ENCODE measurements at regions not wholly inside any gene's neighbourhood (a gene's known extent, or its start where the extent isn't known, plus 50 kb on each side); places are given as distances from the start of the nearest gene placed in this dataset.
A peak's percentile ranks its signal among the peaks of the same experiment; 100 is the strongest.

- no peaks in the 10 kb centered on the region for H3K9me3 ChIP-seq
- DNase-seq, result no peak
- TF ChIP-seq POLR2A (IDR thresholded peaks at IDR 0.05) (no peak), CTCF (IDR thresholded peaks at IDR 0.05) (peak in 1 of 3 experiments; percentile 4)
Observed at GRCh38 chr1:88029142-88029541, 654.9 kb upstream of the PKN2 start.

DNA sequence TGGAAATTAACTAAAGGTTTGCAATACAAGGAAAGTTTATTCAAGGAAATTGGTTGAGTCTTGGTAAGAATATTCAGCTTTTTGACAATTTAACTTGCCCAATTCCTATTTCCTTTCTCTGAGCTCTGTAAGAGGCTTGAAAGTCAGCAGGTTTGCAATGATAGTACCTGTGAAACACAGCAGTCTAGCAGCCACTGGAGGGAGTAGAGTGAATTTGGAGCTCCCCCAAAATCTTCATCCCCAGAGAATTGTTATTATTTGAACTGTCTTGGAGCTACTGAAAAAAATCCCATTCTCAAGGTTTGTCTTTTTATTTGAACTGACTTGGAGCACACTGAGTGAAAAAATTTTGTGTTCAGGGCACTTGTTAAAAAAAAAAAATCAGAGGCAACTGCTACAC, 654.2 kb upstream of the PKN2 start:
- no peaks in the 10 kb centered on the region for H3K36me3 ChIP-seq (ENCODE audit: low read depth, missing control alignments)
- no peak overlapping the region for H3K27ac ChIP-seq
- intact Hi-C loops (cut with DNase I; ENCODE audit: low total_unique reads), result no loop called here
- H3K9me3 ChIP-seq, result no peaks in the 10 kb centered on the region
- DNase-seq, result no peak
- no peaks in the 10 kb centered on the region for H3K4me1 ChIP-seq
- H3K27me3 ChIP-seq, result no peaks in the 10 kb centered on the region
- H3K4me3 ChIP-seq, result no peak overlapping the region
- TF ChIP-seq CTCF (IDR thresholded peaks at IDR 0.05) (no peak), POLR2A (IDR thresholded peaks at IDR 0.05) (no peak)

More at GRCh38 chr1:88029142-88029541, 654.9 kb upstream of the PKN2 start:
- Histone ChIP-seq H3K4me1 (no peaks in the 10 kb centered on the region), H3K36me3 (ENCODE audit: low read depth, missing control alignments) (no peaks in the 10 kb centered on the region), H3K27me3 (no peaks in the 10 kb centered on the region), H3K4me3 (no peak overlapping the region), H3K27ac (no peak overlapping the region)
- WGBS, 2 donors, result 58 to 59% methylated on average over 2 of the region's 2 CpGs
- intact Hi-C loops (cut with DNase I; ENCODE audit: low total_unique reads), result no loop called here

- H3K4me1 ChIP-seq, result peaks cover 3% of the 10 kb centered on the region
- DNase-seq, result no peak
- no peaks in the 10 kb centered on the region for H3K36me3 ChIP-seq (ENCODE audit: low read depth, missing control alignments)
- H3K27ac ChIP-seq, result no peak overlapping the region
- no peaks in the 10 kb centered on the region for H3K9me3 ChIP-seq
- H3K4me3 ChIP-seq, result peak overlapping the region in 1 of 2 donors; percentile 24
- no peaks in the 10 kb centered on the region for H3K27me3 ChIP-seq
- no peak for TF ChIP-seq POLR2A (IDR thresholded peaks at IDR 0.05)
- TF ChIP-seq CTCF (IDR thresholded peaks at IDR 0.05), result no peak
- 48 to 87% methylated on average over 2 to 8 of the region's 8 CpGs for WGBS, 2 donors
- intact Hi-C loops (cut with DNase I; ENCODE audit: low total_unique reads), result no loop called here
Observed at GRCh38 chr1:88035578-88035977, 648.5 kb upstream of the PKN2 start.

GRCh38 chr1:88036345-88037014, 647.6 kb upstream of the PKN2 start:
- no peak for TF ChIP-seq POLR2A (IDR thresholded peaks at IDR 0.05)
- no peak for TF ChIP-seq CTCF (IDR thresholded peaks at IDR 0.05)

GRCh38 chr1:88039240-88039639, 644.8 kb upstream of the PKN2 start:
- intact Hi-C loops (cut with DNase I; ENCODE audit: low total_unique reads), result no loop called here
- no peak for DNase-seq
- no peaks in the 10 kb centered on the region for H3K27me3 ChIP-seq

More at GRCh38 chr1:88036345-88037014, 647.6 kb upstream of the PKN2 start:
- Histone ChIP-seq H3K4me1 (peaks cover 3% of the 10 kb centered on the region), H3K4me3 (peak overlapping the region in 1 of 2 donors; percentile 24), H3K9me3 (no peaks in the 10 kb centered on the region), H3K27me3 (no peaks in the 10 kb centered on the region), H3K36me3 (ENCODE audit: low read depth, missing control alignments) (no peaks in the 10 kb centered on the region), H3K27ac (no peak overlapping the region)
- intact Hi-C loops (cut with DNase I; ENCODE audit: low total_unique reads), result no loop called here
- peak; percentile 21 for DNase-seq
- 30 to 51% methylated on average over 2 to 12 of the region's 12 CpGs for WGBS, 2 donors

More at GRCh38 chr1:88039240-88039639, 644.8 kb upstream of the PKN2 start:
- no peaks in the 10 kb centered on the region for H3K9me3 ChIP-seq
- H3K4me3 ChIP-seq, result no peak overlapping the region
- H3K4me1 ChIP-seq, result peaks cover 3% of the 10 kb centered on the region
- no peaks in the 10 kb centered on the region for H3K36me3 ChIP-seq (ENCODE audit: low read depth, missing control alignments)
- no peak overlapping the region for H3K27ac ChIP-seq
- TF ChIP-seq CTCF (IDR thresholded peaks at IDR 0.05), result no peak
- TF ChIP-seq POLR2A (IDR thresholded peaks at IDR 0.05), result no peak
- 87 to 94% methylated on average over 1 of the region's 1 CpG for WGBS, 2 donors

All from testis (tissue), 2 donors.